Neuronal stem cell (in vitro differentiated cells): ENCODE measurements at regions not wholly inside any gene's neighbourhood (a gene's known extent, or its start where the extent isn't known, plus 50 kb on each side); places are given as distances from the start of the nearest gene placed in this dataset.

Experiments used
- DNase-seq: peaks from one replicate; pipeline ENCODE4 v3.0.0-alpha.2; 2013; ENCODE audit warnings: low spot score
- H2AFZ ChIP-seq: one replicate; pipeline ENCODE4 v1.6.1; 2013; ENCODE audit warnings: mild to moderate bottlenecking, low read length, inconsistent platforms
- H2AK5ac ChIP-seq: 2 replicates; pipeline ENCODE4 v1.6.1; 2013; ENCODE audit warnings: low read depth, mild to moderate bottlenecking, inconsistent platforms, low read length, moderate library complexity, mixed read lengths
- H2BK120ac ChIP-seq: 2 replicates; pipeline ENCODE4 v1.6.1; 2013; ENCODE audit warnings: low read depth, mild to moderate bottlenecking, inconsistent platforms, low read length, moderate library complexity, mixed read lengths
- H2BK12ac ChIP-seq: one replicate; pipeline ENCODE4 v1.6.1; 2013; ENCODE audit warnings: low read length, inconsistent platforms
- H2BK15ac ChIP-seq: 2 replicates; pipeline ENCODE4 v1.6.1; 2013; ENCODE audit warnings: mild to moderate bottlenecking, low read length, inconsistent platforms, mixed read lengths
- H2BK5ac ChIP-seq: one replicate; pipeline ENCODE4 v1.6.1; 2013; ENCODE audit warnings: inconsistent platforms, mild to moderate bottlenecking, low read length, moderate library complexity
- H3K14ac ChIP-seq: one replicate; pipeline ENCODE4 v1.6.1; 2013; ENCODE audit warnings: low read length, inconsistent platforms
- H3K18ac ChIP-seq: 2 replicates; pipeline ENCODE4 v1.6.1; 2013; ENCODE audit warnings: low read length, inconsistent platforms
- H3K23ac ChIP-seq: 2 replicates; pipeline ENCODE4 v1.6.1; 2013; ENCODE audit warnings: low read depth, mild to moderate bottlenecking, mixed read lengths, low read length, inconsistent platforms; ENCODE audit not compliant: poor library complexity
- H3K27ac ChIP-seq: replicated peaks from 3 replicates; pipeline ENCODE4 v1.5.1; 2013; ENCODE audit warnings: low read length, inconsistent platforms
- H3K27me3 ChIP-seq, 3 experiments: 2 replicates each; pipeline ENCODE4 v1.6.1; 2013; ENCODE audit warnings: low read length in 3 of 3, mild to moderate bottlenecking in 2 of 3, inconsistent platforms in 1 of 3, low read depth in 1 of 3, mixed read lengths in 1 of 3, moderate library complexity in 1 of 3; ENCODE audit not compliant: control insufficient read depth in 3 of 3, insufficient read depth in 3 of 3
- H3K36me3 ChIP-seq, 2 donors: replicated peaks in 1 of 2; 2 replicates each; pipeline ENCODE4 v1.6.1; 2013; ENCODE audit warnings: low read length in 2 of 2; ENCODE audit not compliant: control insufficient read depth in 2 of 2, insufficient read depth in 2 of 2
- H3K4ac ChIP-seq: 2 replicates; pipeline ENCODE4 v1.6.1; 2013; ENCODE audit warnings: inconsistent platforms, mild to moderate bottlenecking, low read length, moderate library complexity
- H3K4me1 ChIP-seq, 2 donors: 1 replicate in 1 of 2; 2 replicates in 1 of 2; pipeline ENCODE4 v1.6.1; 2013; ENCODE audit warnings: low read length in 2 of 2, low read depth in 1 of 2; ENCODE audit not compliant: control insufficient read depth in 2 of 2, insufficient read depth in 1 of 2
- H3K4me2 ChIP-seq: one replicate; pipeline ENCODE4 v1.6.1; 2013; ENCODE audit warnings: mild to moderate bottlenecking, low read length, inconsistent platforms; ENCODE audit not compliant: insufficient read depth, poor library complexity, severe bottlenecking
- H3K4me3 ChIP-seq, 2 donors: 2 replicates each; pipeline ENCODE4 v1.5.1; 2013; ENCODE audit warnings: low read length in 2 of 2, mild to moderate bottlenecking in 2 of 2, inconsistent platforms in 1 of 2, moderate library complexity in 1 of 2
- H3K79me1 ChIP-seq: one replicate; pipeline ENCODE4 v1.6.1; 2013; ENCODE audit warnings: low read depth, mild to moderate bottlenecking, inconsistent platforms, low read length, moderate library complexity
- H3K9ac ChIP-seq: one replicate; pipeline ENCODE4 v1.6.1; 2013; ENCODE audit warnings: mild to moderate bottlenecking, low read depth, low read length, inconsistent platforms; ENCODE audit not compliant: poor library complexity
- H3K9me3 ChIP-seq, 2 donors: replicated peaks in 1 of 2; 2 replicates each; pipeline versions ENCODE3 to v1.6.1; 2013; ENCODE audit warnings: low read length in 2 of 2, mild to moderate bottlenecking in 2 of 2, inconsistent platforms in 1 of 2, low read depth in 1 of 2, mixed read lengths in 1 of 2, moderate library complexity in 1 of 2; ENCODE audit not compliant: control insufficient read depth in 2 of 2, insufficient read depth in 1 of 2
- H4K8ac ChIP-seq: one replicate; pipeline ENCODE4 v1.6.1; 2013; ENCODE audit warnings: low read depth, mild to moderate bottlenecking, inconsistent platforms, low read length, moderate library complexity
- H4K91ac ChIP-seq: one replicate; pipeline ENCODE4 v1.6.1; 2013; ENCODE audit warnings: low read length, low read depth, mild to moderate bottlenecking, inconsistent platforms; ENCODE audit not compliant: poor library complexity
- WGBS, 2 donors: extraction: QIAGEN DNeasy Blood & Tissue Kit; methylation state at CpG; one replicate each; pipeline ENCODE4 v1.1.7; 2013; ENCODE audit warnings: missing lambda C conversion rate in 2 of 2, mixed read lengths in 1 of 2; ENCODE audit not compliant: insufficient read length in 2 of 2, insufficient replicate concordance in 1 of 2; ENCODE audit errors: extremely low coverage in 2 of 2; 5-methylcytosine and 5-hydroxymethylcytosine counted together

DNA sequence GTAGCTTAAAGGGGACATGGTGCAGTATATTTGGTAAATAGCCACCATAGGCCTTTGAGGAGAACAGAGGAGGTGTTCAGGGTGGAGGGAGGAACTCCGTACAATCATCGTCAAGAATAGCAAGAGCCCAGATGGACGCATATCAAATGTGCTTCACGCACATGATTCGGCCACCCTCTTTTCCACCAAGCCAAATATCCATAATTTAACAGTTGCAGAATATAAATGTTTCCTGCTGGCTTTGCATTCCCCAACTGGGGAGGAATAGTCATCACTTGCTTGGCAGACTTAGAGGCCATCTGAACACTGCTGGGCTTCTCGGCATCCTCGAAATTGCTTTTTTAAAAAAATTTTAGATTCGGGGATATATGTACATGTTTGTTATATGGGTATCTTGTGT is 111.9 kb upstream of the ERCC4 start:
- H4K91ac ChIP-seq, result no peak overlapping the region
- no peak overlapping the region for H3K27ac ChIP-seq
- H4K8ac ChIP-seq, result no peak overlapping the region
- no peaks in the 10 kb centered on the region for H3K27me3 ChIP-seq
- no peak overlapping the region for H2BK5ac ChIP-seq
- no peak overlapping the region for H3K9ac ChIP-seq
- H3K23ac ChIP-seq, result no peak overlapping the region
- H3K36me3 ChIP-seq, result no peaks in the 10 kb centered on the region
- H3K4me2 ChIP-seq, result no peak overlapping the region
- H3K18ac ChIP-seq, result no peak overlapping the region
- no peak overlapping the region for H3K14ac ChIP-seq
- no CpG with 5 or more reads among the region's 8 CpGs for WGBS, 2 donors
- H3K9me3 ChIP-seq, result no peaks in the 10 kb centered on the region
- no peaks in the 10 kb centered on the region for H3K79me1 ChIP-seq
- no peak overlapping the region for H2BK12ac ChIP-seq
- peaks cover 0 to 1% of the 10 kb centered on the region in 2 donors for H3K4me1 ChIP-seq
- H2BK15ac ChIP-seq, result no peak overlapping the region
- no peak overlapping the region for H2AFZ ChIP-seq
- H2BK120ac ChIP-seq, result no peak overlapping the region
- no peak for DNase-seq
- no peak overlapping the region for H3K4ac ChIP-seq
- no peak overlapping the region for H2AK5ac ChIP-seq
- H3K4me3 ChIP-seq, result no peak overlapping the region

DNA sequence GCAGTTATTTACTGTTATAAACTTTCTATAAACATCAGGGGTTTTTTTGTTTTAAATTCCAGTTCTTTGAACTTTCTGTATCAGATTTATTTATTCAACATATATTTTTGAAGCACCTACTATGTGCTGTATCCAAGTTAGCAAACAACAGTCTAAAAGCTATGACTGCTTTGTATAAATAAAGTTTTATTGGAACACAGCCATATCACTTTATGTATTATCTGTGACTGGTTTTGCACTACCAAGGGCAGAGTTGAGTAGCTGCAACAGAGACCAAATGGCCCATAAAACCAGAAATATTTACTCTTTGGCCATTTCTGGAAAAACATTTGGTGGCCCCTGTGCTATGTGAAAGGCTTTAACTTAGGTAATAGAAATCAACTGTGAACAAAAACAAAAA is 110.2 kb upstream of the ERCC4 start:
- Histone ChIP-seq H3K79me1 (no peaks in the 10 kb centered on the region), H3K4me1 (peaks cover 0 to 1% of the 10 kb centered on the region in 2 donors), H2BK12ac (no peak overlapping the region), H2AK5ac (no peak overlapping the region), H3K9ac (no peak overlapping the region), H2BK5ac (no peak overlapping the region), H3K27me3 (no peaks in the 10 kb centered on the region), H2BK120ac (no peak overlapping the region), H3K36me3 (no peaks in the 10 kb centered on the region), H3K27ac (no peak overlapping the region), H2AFZ (no peak overlapping the region), H4K91ac (no peak overlapping the region), H3K4me2 (no peak overlapping the region), H3K23ac (no peak overlapping the region), H2BK15ac (no peak overlapping the region), H3K9me3 (no peaks in the 10 kb centered on the region), H3K14ac (no peak overlapping the region), H3K4me3 (no peak overlapping the region), H3K18ac (no peak overlapping the region), H3K4ac (no peak overlapping the region), H4K8ac (no peak overlapping the region)
- no peak for DNase-seq

DNA sequence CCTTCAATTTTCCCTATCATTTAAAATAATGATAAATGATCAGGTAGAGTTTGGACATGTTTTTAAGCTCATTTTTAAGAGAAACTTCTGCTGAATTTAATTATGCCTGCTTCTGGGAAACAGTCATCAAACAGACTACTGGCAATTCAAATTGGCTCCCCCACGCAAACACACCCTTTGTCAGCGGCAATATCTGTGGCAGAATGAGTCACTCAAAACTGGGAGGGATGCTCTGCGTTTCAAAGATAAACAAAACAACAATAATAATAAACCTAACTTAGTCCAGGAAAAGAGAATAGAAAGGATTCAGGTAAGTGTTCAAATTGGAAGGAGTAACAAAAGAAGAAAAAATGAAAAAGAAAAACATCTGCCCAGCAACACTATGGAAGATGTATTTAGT is 108.1 kb upstream of the ERCC4 start:
- no peak overlapping the region for H3K9ac ChIP-seq
- H3K4me3 ChIP-seq, result no peak overlapping the region
- no peak overlapping the region for H3K4ac ChIP-seq
- no peak overlapping the region for H2AK5ac ChIP-seq
- no peak overlapping the region for H2AFZ ChIP-seq
- no peak overlapping the region for H3K4me2 ChIP-seq
- H3K36me3 ChIP-seq, result no peaks in the 10 kb centered on the region
- no CpG with 5 or more reads among the region's 3 CpGs for WGBS, 2 donors
- no peak overlapping the region for H4K91ac ChIP-seq
- H4K8ac ChIP-seq, result no peak overlapping the region
- no peak overlapping the region for H3K18ac ChIP-seq
- no peak overlapping the region for H3K23ac ChIP-seq
- no peaks in the 10 kb centered on the region for H3K79me1 ChIP-seq
- H3K9me3 ChIP-seq, result no peaks in the 10 kb centered on the region
- H3K27me3 ChIP-seq, result no peaks in the 10 kb centered on the region
- H3K14ac ChIP-seq, result no peak overlapping the region
- H2BK120ac ChIP-seq, result no peak overlapping the region
- H2BK12ac ChIP-seq, result no peak overlapping the region
- no peak overlapping the region for H2BK5ac ChIP-seq
- H2BK15ac ChIP-seq, result no peak overlapping the region
- H3K4me1 ChIP-seq, result peaks cover 0 to 1% of the 10 kb centered on the region in 2 donors
- H3K27ac ChIP-seq, result no peak overlapping the region
- no peak for DNase-seq

DNA sequence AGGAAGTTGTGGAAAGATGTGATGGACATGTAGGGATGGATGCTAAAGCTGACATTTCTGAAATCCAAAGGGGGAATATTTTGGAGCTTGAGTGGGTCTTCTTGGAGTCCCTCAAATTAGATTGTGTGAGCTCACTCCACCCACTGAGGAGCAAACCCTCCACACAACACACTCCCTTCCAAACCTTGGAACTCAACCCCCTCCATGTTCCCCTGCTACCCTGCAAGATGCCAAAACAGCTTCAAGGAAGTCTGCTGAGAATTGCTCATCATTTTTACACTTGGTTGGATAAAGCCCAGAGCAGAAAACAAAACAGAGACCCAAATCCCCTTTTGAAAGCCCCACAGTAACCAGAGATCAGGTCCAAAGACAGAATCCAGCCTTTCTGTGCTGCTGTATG is 103.3 kb upstream of the ERCC4 start:
- Histone ChIP-seq H3K4ac (no peak overlapping the region), H4K8ac (no peak overlapping the region), H2BK5ac (no peak overlapping the region), H3K9ac (no peak overlapping the region), H3K23ac (no peak overlapping the region), H2BK120ac (no peak overlapping the region), H3K79me1 (no peaks in the 10 kb centered on the region), H2AFZ (no peak overlapping the region), H3K4me3 (no peak overlapping the region), H3K4me1 (no peaks in the 10 kb centered on the region), H3K36me3 (no peaks in the 10 kb centered on the region), H3K4me2 (no peak overlapping the region), H3K14ac (no peak overlapping the region), H4K91ac (no peak overlapping the region), H2BK15ac (no peak overlapping the region), H2AK5ac (no peak overlapping the region), H3K9me3 (no peaks in the 10 kb centered on the region), H3K27ac (no peak overlapping the region), H3K18ac (no peak overlapping the region), H3K27me3 (no peaks in the 10 kb centered on the region), H2BK12ac (no peak overlapping the region)
- no peak for DNase-seq
